Natural killer cell (primary cell): ENCODE measurements at regions not wholly inside any gene's neighbourhood (a gene's known extent, or its start where the extent isn't known, plus 50 kb on each side); places are given as distances from the start of the nearest gene placed in this dataset.

ENCODE experiments used
- ATAC-seq, 3 donors: fragments of 150-1000 bp in 2 of 3; fragments of 200-7000 bp in 1 of 3; cut with Tn5 transposase; 1 replicate in 1 of 3; 2 replicates in 2 of 3; pipeline ENCODE4 v1.10.0; 2021; ENCODE audit warnings: mild to moderate bottlenecking in 2 of 3, moderate library complexity in 2 of 3
- DNase-seq, 2 donors: peaks; one replicate each; pipeline versions ENCODE4 v3.0.0 to v3.0.0-alpha.2; 2013 to 2021; ENCODE audit warnings: mixed read lengths in 1 of 2
- H3K27ac ChIP-seq: one replicate; pipeline ENCODE4 v1.5.1; 2013; ENCODE audit warnings: mild to moderate bottlenecking, low read length
- H3K27me3 ChIP-seq: one replicate; pipeline ENCODE4 v1.6.1; 2013; ENCODE audit warnings: low read length; ENCODE audit not compliant: control insufficient read depth, insufficient read depth
- H3K36me3 ChIP-seq: one replicate; pipeline ENCODE4 v1.6.1; 2013; ENCODE audit warnings: low read length; ENCODE audit not compliant: control insufficient read depth, insufficient read depth
- H3K4me1 ChIP-seq: one replicate; pipeline ENCODE4 v1.6.1; 2013; ENCODE audit warnings: low read length; ENCODE audit not compliant: control insufficient read depth, insufficient read depth
- H3K4me3 ChIP-seq: one replicate; pipeline ENCODE4 v1.5.1; 2013; ENCODE audit warnings: low read length
- H3K9me3 ChIP-seq: one replicate; pipeline ENCODE4 v1.6.1; 2013; ENCODE audit warnings: low read length; ENCODE audit not compliant: control insufficient read depth, insufficient read depth
- H3K27ac Mint-ChIP-seq, 2 donors: one replicate each; pipeline ENCODE4 v1.8.0; 2022; ENCODE audit warnings: mild to moderate bottlenecking in 2 of 2, mixed read lengths in 2 of 2, moderate library complexity in 1 of 2
- H3K27me3 Mint-ChIP-seq, 2 donors: one replicate each; pipeline ENCODE4 v1.8.0; 2022; ENCODE audit warnings: low read depth in 2 of 2, mixed read lengths in 2 of 2
- H3K36me3 Mint-ChIP-seq: one replicate; pipeline ENCODE4 v1.8.0; 2022; ENCODE audit warnings: mixed read lengths
- H3K4me1 Mint-ChIP-seq, 2 donors: one replicate each; pipeline ENCODE4 v1.8.0; 2022; ENCODE audit warnings: mixed read lengths in 2 of 2
- H3K4me3 Mint-ChIP-seq: one replicate; pipeline ENCODE4 v1.8.0; 2022; ENCODE audit warnings: mild to moderate bottlenecking, moderate library complexity, mixed read lengths
- H3K9me3 Mint-ChIP-seq, 2 donors: one replicate each; pipeline ENCODE4 v1.8.0; 2022; ENCODE audit warnings: mixed read lengths in 2 of 2
- CTCF ChIP-seq: fragments of 200-600 bp; IDR thresholded peaks from one replicate; pipeline ENCODE4 v1.8.0; 2022; ENCODE audit warnings: antibody characterized with exemption
- WGBS: methylation state at CpG from one replicate; pipeline ENCODE4 v1.1.7; 2013; ENCODE audit warnings: missing lambda C conversion rate; ENCODE audit not compliant: insufficient coverage; 5-methylcytosine and 5-hydroxymethylcytosine counted together
- intact Hi-C: fragments of 100-400 bp; cut with micrococcal nuclease; formaldehyde crosslinking; loops from one replicate; pipeline ENCODE4 v1.14.2; 2022

- ATAC-seq: no peak
- intact Hi-C loops: no loop called here
- H3K27me3 ChIP-seq: no peaks in the 10 kb centered on the region
- Mint-ChIP-seq H3K36me3 (no peaks in the 10 kb centered on the region), H3K4me3 (no peak overlapping the region), H3K27ac (no peak overlapping the region), H3K9me3 (no peaks in the 10 kb centered on the region), H3K27me3 (peaks cover under 1 to 29% of the 10 kb centered on the region in 2 donors), H3K4me1 (no peaks in the 10 kb centered on the region)
- 97% methylated on average over 4 of the region's 4 CpGs for WGBS
- H3K9me3 ChIP-seq: no peaks in the 10 kb centered on the region
- no peaks in the 10 kb centered on the region for H3K36me3 ChIP-seq
- H3K27ac ChIP-seq: no peak overlapping the region
- H3K4me3 ChIP-seq: no peak overlapping the region
- no peak for DNase-seq
- H3K4me1 ChIP-seq: no peaks in the 10 kb centered on the region
- no peak for TF ChIP-seq CTCF
Observed at GRCh38 chr11:32161293-32161692, 70.4 kb downstream of the RCN1 start.

GRCh38 chr11:32162351-32162750 lies 71.5 kb downstream of the RCN1 start:
- Histone ChIP-seq H3K27me3 (no peaks in the 10 kb centered on the region), H3K4me1 (no peaks in the 10 kb centered on the region), H3K36me3 (no peaks in the 10 kb centered on the region), H3K4me3 (no peak overlapping the region), H3K9me3 (no peaks in the 10 kb centered on the region), H3K27ac (no peak overlapping the region)
- 93% methylated on average over 4 of the region's 4 CpGs for WGBS
- DNase-seq (no peak), ATAC-seq (no peak)
- no peak overlapping the region for H3K27ac Mint-ChIP-seq
- no peaks in the 10 kb centered on the region for H3K9me3 Mint-ChIP-seq
- intact Hi-C loops: no loop called here
- no peak for TF ChIP-seq CTCF
- no peaks in the 10 kb centered on the region for H3K36me3 Mint-ChIP-seq
- H3K4me1 Mint-ChIP-seq: no peaks in the 10 kb centered on the region
- no peak overlapping the region for H3K4me3 Mint-ChIP-seq
- peaks cover 4 to 29% of the 10 kb centered on the region in 2 donors for H3K27me3 Mint-ChIP-seq

GRCh38 chr11:32162906-32163305 lies 72.0 kb downstream of the RCN1 start:
- Mint-ChIP-seq H3K4me1 (no peaks in the 10 kb centered on the region), H3K4me3 (no peak overlapping the region), H3K27ac (no peak overlapping the region), H3K9me3 (no peaks in the 10 kb centered on the region), H3K27me3 (peaks cover 4 to 29% of the 10 kb centered on the region in 2 donors), H3K36me3 (no peaks in the 10 kb centered on the region)
- DNase-seq (no peak), ATAC-seq (no peak)
- TF ChIP-seq CTCF: no peak
- intact Hi-C loops: no loop called here
- H3K27ac ChIP-seq: no peak overlapping the region
- no peaks in the 10 kb centered on the region for H3K4me1 ChIP-seq
- H3K27me3 ChIP-seq: no peaks in the 10 kb centered on the region
- H3K36me3 ChIP-seq: no peaks in the 10 kb centered on the region
- no peak overlapping the region for H3K4me3 ChIP-seq
- WGBS: 74% methylated on average over 4 of the region's 5 CpGs
- no peaks in the 10 kb centered on the region for H3K9me3 ChIP-seq

DNA sequence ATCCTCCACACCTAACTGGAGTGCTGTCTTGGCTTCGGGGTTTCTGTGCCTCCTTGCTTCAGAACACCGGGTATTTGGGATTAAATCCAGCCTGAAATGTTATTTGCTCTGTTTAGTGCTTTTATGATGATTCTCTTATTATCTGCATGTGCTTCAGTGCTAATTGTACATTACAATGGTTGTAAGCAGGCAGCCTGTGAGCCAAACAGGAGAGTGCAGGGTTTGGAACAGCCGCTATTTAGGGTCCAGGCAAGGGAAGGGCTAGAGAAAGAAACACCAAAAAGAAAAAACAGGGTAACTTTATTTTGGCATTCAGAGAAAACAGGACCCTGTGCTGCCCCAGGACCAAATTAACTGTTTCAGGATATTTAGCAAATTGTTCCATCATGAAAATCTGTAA lies 72.7 kb downstream of the RCN1 start:
- Mint-ChIP-seq H3K9me3 (no peaks in the 10 kb centered on the region), H3K36me3 (no peaks in the 10 kb centered on the region), H3K4me3 (no peak overlapping the region), H3K27me3 (peaks cover 4 to 29% of the 10 kb centered on the region in 2 donors), H3K4me1 (peaks cover 0 to 1% of the 10 kb centered on the region in 2 donors), H3K27ac (no peak overlapping the region)
- H3K4me3 ChIP-seq: no peak overlapping the region
- intact Hi-C loops: no loop called here
- H3K27me3 ChIP-seq: no peaks in the 10 kb centered on the region
- ATAC-seq: no peak
- no peaks in the 10 kb centered on the region for H3K36me3 ChIP-seq
- WGBS: 94% methylated on average over 3 of the region's 3 CpGs
- no peak for DNase-seq
- TF ChIP-seq CTCF: no peak
- no peaks in the 10 kb centered on the region for H3K9me3 ChIP-seq
- H3K4me1 ChIP-seq: no peaks in the 10 kb centered on the region
- no peak overlapping the region for H3K27ac ChIP-seq
